HG03565 (cell line): ENCODE measurements at regions not wholly inside any gene's neighbourhood (a gene's known extent, or its start where the extent isn't known, plus 50 kb on each side); places are given as distances from the start of the nearest gene placed in this dataset.
"Not testable (repeated sequence)": the region's sequence is repeated elsewhere in the genome, so short reads cannot be mapped to it uniquely, and the experiment has no call there.

Experiments
- ATAC-seq: cut with Tn5 transposase; IDR thresholded peaks from one replicate; pipeline ENCODE4 v1.9.1; 2021; ENCODE audit warnings: mild to moderate bottlenecking, moderate library complexity; ENCODE audit not compliant: unreplicated experiment

DNA sequence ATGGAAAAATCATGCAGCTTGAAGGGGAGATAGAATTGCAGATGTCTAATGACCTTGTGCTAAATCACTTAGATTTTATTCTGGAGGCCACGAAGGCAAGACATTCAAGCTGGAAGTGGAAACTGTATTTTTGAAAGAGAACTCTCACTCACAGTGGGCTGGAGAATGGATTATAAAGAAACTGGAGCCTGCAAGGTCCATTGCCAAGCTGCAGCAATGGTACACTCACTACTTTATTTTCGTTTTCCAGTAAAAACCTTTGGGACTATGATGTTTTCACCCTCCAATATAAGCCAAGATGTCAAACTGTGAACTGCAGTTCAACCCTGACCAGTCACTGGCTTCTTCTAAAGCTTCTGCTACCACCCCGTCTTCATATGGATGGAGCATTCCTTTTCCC, 62.0 kb downstream of the SKIDA1 start:
- ATAC-seq = no peak

GRCh38 chr10:21458126-21458871, 67.2 kb downstream of the SKIDA1 start:
- ATAC-seq = no peak

DNA sequence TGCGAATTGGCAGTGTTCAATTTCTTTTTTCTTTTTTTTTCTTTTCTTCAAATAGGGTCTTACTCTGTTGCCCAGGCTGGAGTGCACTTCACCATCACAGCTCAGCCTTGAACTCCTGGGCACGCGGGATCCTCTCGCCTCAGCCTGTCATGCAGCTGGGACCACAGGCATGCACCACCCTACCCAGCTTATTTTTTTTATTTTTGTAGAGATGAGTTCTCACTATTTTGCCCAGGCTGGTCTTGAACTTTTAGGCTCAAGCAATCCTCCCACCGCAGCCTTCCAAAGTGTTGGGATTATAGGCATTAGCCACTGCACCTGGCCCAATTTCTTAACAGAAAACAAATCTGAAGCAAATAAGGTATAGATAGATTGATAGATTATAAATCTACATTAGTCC, 69.3 kb downstream of the SKIDA1 start:
- no peak for ATAC-seq

DNA sequence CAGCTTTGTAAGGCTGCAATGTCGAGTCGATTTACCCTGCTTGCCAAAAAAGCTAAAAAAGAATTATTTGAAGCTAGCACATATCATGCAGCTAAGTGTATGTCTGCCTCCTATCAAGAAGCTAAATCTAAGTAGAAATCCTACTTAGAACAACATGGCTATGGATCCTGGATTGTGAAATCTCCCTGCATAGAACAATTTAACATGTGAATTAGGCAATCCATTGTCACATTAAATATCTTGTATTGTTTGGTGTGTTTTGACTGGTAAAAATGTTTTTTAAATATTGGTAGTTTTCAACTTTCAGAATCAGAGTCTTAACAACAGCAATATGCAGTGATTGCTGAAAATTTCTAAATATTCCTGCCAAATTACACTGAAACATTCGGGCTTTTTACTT, 73.3 kb downstream of the SKIDA1 start:
- ATAC-seq = no peak

DNA sequence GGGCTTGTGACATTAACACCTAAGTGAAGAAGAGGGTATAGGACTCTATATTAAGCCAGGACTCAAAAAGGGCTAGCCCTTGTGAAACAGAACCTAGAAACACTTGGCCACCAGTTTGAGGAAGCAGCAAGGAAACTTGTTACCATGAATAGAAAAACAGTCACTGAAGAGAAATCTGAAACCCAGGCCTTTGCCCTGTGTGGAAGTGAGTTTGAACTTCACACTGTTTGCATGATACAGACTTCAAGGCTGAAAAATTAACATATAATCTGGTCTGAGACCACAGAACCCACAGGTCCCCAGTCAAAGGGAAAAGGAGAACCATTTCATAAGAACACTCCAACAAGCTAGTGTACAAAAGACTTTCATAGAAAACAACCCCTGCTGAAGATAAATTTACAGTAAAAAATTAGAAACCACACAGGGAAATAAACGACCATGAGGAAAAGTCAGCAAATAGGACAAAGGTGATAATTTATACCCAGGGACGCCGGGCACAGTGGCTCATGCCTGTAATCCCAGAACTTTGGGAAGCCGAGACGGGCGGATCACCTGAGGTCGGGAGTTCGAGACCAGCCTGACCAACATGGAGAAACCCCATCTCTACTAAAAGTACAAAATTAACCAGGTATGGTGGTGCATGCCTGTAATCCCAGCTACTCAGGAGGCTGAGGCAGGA, 76.1 kb downstream of the SKIDA1 start:
- peak; percentile 95 for ATAC-seq

DNA sequence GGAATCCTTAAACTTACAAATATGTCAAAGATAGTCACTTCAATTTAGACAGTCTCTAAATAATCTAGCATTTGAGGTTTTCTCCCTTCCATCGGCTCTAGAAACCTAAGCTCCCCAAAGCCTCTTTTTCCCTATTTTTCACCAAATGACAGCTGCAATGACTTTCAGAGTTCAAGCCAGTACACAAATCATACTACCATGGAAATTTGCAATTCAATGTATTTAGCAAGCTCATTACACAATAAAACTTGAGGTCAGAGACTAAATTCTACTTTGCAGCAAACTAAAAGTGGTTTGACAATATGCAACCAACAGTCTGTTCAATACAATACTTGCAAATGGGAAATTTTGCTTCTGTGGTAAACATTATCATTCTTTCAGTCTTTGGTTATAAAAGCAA, 80.3 kb downstream of the SKIDA1 start:
- no peak for ATAC-seq

- ATAC-seq = no peak
These were observed 83.9 kb downstream of the SKIDA1 start for GRCh38 chr10:21441625-21442024.

DNA sequence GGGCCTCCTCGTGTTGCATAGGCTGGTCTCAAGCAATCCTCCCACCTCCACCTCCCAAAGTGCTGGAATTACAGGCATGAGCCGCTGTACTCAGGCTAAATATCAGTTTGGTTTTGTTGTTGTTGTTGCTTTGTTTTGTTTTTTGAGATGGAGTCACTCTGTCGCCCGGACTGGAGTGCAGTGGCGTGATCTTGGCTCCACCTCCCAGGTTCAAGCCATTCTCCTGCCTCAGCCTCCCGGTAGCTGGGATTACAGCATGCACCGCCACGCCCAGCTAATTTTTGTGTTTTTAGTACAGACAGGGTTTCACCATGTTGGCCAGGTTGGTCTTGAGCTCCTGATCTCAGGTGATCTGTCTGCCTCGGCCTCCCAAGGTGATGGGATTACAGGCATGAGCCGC, 86.6 kb downstream of the SKIDA1 start:
- ATAC-seq = not testable (repeated sequence)

GRCh38 chr10:21437770-21438382, 87.6 kb downstream of the SKIDA1 start:
- ATAC-seq = no peak

- no peak for ATAC-seq
These were observed 93.2 kb downstream of the SKIDA1 start for GRCh38 chr10:21432266-21432665.

DNA sequence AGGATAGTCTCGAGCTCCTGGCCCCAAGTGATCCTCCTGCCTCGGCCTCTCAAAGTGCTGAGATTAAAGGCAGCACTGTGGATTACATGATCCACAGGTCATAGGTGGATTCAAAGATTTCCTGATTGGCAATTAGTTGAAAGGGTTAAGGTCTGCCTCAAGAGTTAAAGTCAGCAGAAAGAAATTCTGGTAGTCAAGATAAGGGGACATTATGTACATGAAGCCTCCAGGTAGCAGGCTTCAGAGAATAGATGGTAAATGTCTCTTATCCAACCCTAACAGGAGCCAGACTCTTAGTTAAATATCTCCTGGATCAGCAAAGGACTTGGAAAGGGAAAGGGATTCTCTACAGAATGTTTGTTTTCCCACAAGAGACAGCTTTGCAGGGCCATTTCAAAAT, 93.7 kb downstream of the SKIDA1 start:
- no peak for ATAC-seq

DNA sequence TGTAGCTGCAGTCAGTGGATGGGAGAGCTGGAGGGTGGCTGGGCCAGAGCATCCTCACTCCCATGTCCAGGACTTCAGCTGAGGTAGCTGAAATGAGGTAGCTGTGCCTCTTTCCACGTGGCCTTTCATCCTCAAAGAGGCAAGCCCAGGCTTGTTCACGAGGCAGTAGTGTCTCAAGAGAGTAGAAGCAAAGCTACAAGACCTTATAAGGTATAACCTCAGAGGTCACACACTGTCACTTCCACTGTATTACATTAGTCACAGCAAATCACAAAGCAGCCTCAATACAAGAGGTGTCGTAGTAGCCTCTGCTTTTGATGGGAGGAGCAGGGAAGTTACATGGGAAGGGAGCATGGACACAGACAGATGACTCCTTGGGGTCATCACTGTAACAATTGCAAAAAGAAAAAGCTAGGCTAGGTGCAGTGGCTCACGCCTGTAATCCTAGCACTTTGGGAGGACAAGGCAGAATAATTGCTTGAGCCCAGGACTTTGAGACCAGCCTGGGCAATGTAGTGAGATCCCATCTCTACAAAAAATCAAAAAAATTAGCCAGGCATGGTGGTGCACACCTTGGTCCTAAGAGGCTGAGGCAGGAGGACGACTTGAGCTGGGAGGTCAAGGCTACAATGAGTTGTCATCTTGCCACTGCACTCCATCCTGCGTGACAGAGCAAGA, 97.5 kb downstream of the SKIDA1 start:
- ATAC-seq = peak; percentile 68

GRCh38 chr10:21424459-21424861, 101.0 kb downstream of the SKIDA1 start:
- no peak for ATAC-seq

- no peak for ATAC-seq
These were observed 101.6 kb downstream of the SKIDA1 start for GRCh38 chr10:21423850-21424249.

DNA sequence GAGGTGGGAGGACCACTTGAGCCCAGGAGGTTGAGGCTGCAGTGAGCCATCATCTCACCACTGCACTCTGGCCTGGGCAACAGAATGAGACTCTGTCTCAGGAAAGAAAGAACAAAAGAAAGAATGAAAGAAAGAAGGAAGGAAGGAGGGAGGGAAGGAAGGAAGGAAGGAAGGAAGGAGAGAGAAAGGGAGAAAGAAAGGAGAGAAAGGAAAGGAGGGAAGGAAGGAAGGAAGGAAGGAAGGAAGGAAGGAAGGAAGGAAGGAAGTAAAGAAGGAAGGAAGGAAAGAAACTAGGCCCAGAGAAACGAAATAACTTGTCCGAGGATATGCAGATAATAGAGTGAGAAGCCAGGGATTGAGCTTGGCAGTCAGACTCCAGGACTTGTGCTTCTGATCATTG, 102.1 kb downstream of the SKIDA1 start:
- no peak for ATAC-seq

DNA sequence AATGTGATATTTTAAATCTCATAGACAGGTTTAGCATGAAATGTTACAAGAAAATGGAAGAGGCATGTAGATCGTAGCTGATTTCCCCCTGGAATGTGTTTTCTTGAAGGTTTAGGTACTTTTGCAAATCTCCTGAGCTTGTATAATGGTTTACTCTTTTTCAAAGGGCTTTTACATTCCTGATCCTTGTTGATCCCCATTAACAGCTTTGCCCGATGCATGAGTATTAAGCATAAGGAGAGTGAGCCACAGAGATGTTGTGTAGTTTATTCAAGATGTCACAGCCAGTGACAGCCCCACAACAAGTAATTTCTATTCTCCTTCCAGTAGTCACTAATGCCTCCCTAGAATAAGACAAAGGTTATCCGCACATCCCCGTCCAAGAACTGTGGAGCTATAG, 103.7 kb downstream of the SKIDA1 start:
- ATAC-seq = no peak

DNA sequence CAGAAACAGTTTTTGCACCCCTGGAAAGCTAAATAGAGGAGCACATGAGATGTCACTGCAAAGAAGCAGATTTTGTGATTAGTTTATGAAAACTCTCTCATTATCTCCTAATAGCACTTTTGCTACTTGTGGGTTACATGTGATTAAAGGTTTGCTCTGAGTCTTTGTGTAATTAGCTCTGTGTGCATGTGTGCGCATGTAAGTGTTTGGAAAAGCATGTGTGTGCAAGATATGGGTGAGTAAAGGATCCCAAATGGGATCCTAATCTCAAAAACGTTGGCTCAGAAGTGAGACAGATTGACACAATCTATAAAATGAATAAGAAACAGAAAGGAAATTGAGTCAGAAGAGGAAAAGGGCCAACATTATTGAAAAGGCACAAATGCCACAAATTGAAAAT, 104.5 kb downstream of the SKIDA1 start:
- no peak for ATAC-seq

DNA sequence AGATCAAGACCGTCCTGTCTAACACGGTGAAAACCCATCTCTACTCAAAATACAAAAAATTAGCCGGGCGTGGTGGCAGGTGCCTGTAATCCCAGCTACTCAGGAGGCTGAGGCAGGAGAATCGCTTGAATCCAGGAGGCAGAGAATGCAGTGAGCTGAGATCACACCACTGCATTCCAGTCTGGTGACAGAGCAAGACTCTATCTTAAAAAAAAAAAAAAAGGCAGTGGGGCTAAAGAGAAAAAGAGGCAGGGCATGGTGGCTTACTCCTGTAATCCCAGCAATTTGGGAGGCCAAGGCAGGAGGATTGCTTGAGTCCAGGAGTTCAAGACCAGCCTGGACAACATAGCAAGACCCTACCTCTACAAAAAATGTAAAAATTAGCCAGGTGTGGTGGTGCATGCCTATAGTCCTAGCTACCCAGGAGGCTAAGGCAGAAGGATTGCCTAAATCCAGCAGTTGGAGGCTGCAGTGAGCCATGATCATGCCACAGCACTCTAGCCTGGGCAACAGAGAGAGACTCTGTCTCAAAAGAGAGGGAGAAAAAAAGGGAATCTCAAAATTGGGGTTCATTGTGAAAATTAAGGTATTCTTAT, 106.4 kb downstream of the SKIDA1 start:
- ATAC-seq = not testable (repeated sequence)

GRCh38 chr10:21417172-21417712, 108.2 kb downstream of the SKIDA1 start:
- no peak for ATAC-seq

GRCh38 chr10:21413680-21414079, 111.8 kb downstream of the SKIDA1 start:
- no peak for ATAC-seq

DNA sequence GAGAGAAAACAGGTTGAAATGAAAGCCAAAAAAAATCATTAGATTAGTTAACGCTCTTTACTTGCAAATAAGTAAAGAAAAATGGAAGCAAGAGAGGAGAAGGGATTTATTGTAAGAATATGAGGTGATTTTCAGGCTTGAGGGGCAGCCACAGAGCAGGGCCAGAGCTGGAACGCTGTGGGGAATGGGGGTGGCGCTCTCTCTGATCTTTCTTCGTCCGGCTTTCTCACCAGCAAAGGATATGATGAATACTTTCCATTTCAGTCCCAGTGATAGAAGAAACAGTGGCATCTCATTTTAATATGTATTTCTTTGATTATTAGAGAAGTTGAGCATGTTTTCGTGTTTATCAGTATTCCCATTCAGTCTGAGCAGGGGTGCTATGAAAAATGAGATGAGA, 112.2 kb downstream of the SKIDA1 start:
- no peak for ATAC-seq
